ENCODE measurements at regions not wholly inside any gene's neighbourhood (a gene's known extent, or its start where the extent isn't known, plus 50 kb on each side); places are given as distances from the start of the nearest gene placed in this dataset.

GRCh38 chr5:2332521-2332920, 419.0 kb downstream of the IRX2 start:
- no peak overlapping the region for H3K4me3 ChIP-seq (ENCODE audit: low read depth, low read length)
- no peak for DNase-seq (ENCODE audit: low read depth)

GRCh38 chr5:2330325-2331130, 420.9 kb downstream of the IRX2 start:
- no peak overlapping the region for H3K4me3 ChIP-seq (ENCODE audit: low read depth, low read length)
- no peak for DNase-seq (ENCODE audit: low read depth)

- no peak for DNase-seq (ENCODE audit: low read depth)
- no peak overlapping the region for H3K4me3 ChIP-seq (ENCODE audit: low read depth, low read length)
Measured at GRCh38 chr5:2329741-2330140, 421.7 kb downstream of the IRX2 start.

GRCh38 chr5:2326601-2327000, 424.9 kb downstream of the IRX2 start:
- no peak overlapping the region for H3K4me3 ChIP-seq (ENCODE audit: low read depth, low read length)
- DNase-seq (ENCODE audit: low read depth): no peak

GRCh38 chr5:2324788-2325187, 426.7 kb downstream of the IRX2 start:
- no peak overlapping the region for H3K4me3 ChIP-seq (ENCODE audit: low read depth, low read length)
- no peak for DNase-seq (ENCODE audit: low read depth)

GRCh38 chr5:2320611-2321010, 430.9 kb downstream of the IRX2 start:
- no peak for DNase-seq (ENCODE audit: low read depth)
- no peak overlapping the region for H3K4me3 ChIP-seq (ENCODE audit: low read depth, low read length)

- no peak for DNase-seq (ENCODE audit: low read depth)
Measured at GRCh38 chr5:2317540-2317939, 433.9 kb downstream of the IRX2 start.

GRCh38 chr5:2311851-2312250, 429.1 kb upstream of the IRX4 start:
- no peak for DNase-seq (ENCODE audit: low read depth)
- H3K4me3 ChIP-seq (ENCODE audit: low read depth, low read length): no peak overlapping the region

More at GRCh38 chr5:2317540-2317939, 433.9 kb downstream of the IRX2 start:
- H3K4me3 ChIP-seq (ENCODE audit: low read depth, low read length): no peak overlapping the region

- DNase-seq (ENCODE audit: low read depth): no peak
- H3K4me3 ChIP-seq (ENCODE audit: low read depth, low read length): no peak overlapping the region
Measured at GRCh38 chr5:2310946-2311345, 428.2 kb upstream of the IRX4 start.

GRCh38 chr5:2307631-2308030, 424.9 kb upstream of the IRX4 start:
- H3K4me3 ChIP-seq (ENCODE audit: low read depth, low read length): no peak overlapping the region
- no peak for DNase-seq (ENCODE audit: low read depth)

- H3K4me3 ChIP-seq (ENCODE audit: low read depth, low read length): no peak overlapping the region
- no peak for DNase-seq (ENCODE audit: low read depth)
Measured at GRCh38 chr5:2306711-2307110, 424.0 kb upstream of the IRX4 start.

GRCh38 chr5:2303431-2304100, 420.8 kb upstream of the IRX4 start:
- H3K4me3 ChIP-seq (ENCODE audit: low read depth, low read length): no peak overlapping the region
- no peak for DNase-seq (ENCODE audit: low read depth)

- no peak for DNase-seq (ENCODE audit: low read depth)
- H3K4me3 ChIP-seq (ENCODE audit: low read depth, low read length): no peak overlapping the region
Measured at GRCh38 chr5:2302169-2302568, 419.4 kb upstream of the IRX4 start.

GRCh38 chr5:2300861-2301574, 418.3 kb upstream of the IRX4 start:
- no peak overlapping the region for H3K4me3 ChIP-seq (ENCODE audit: low read depth, low read length)

GRCh38 chr5:2300421-2300820, 417.7 kb upstream of the IRX4 start:
- no peak for DNase-seq (ENCODE audit: low read depth)
- H3K4me3 ChIP-seq (ENCODE audit: low read depth, low read length): no peak overlapping the region

More at GRCh38 chr5:2300861-2301574, 418.3 kb upstream of the IRX4 start:
- DNase-seq (ENCODE audit: low read depth): no peak

GRCh38 chr5:2299388-2300220, 416.9 kb upstream of the IRX4 start:
- H3K4me3 ChIP-seq (ENCODE audit: low read depth, low read length): no peak overlapping the region

GRCh38 chr5:2298781-2299180, 416.1 kb upstream of the IRX4 start:
- DNase-seq (ENCODE audit: low read depth): no peak
- no peak overlapping the region for H3K4me3 ChIP-seq (ENCODE audit: low read depth, low read length)

More at GRCh38 chr5:2299388-2300220, 416.9 kb upstream of the IRX4 start:
- DNase-seq (ENCODE audit: low read depth): no peak

GRCh38 chr5:2297991-2298390, 415.3 kb upstream of the IRX4 start:
- no peak overlapping the region for H3K4me3 ChIP-seq (ENCODE audit: low read depth, low read length)
- no peak for DNase-seq (ENCODE audit: low read depth)

- no peak overlapping the region for H3K4me3 ChIP-seq (ENCODE audit: low read depth, low read length)
- no peak for DNase-seq (ENCODE audit: low read depth)
Measured at GRCh38 chr5:2295476-2295875, 412.8 kb upstream of the IRX4 start.

All from skeletal muscle cell (primary cell).